Tibial nerve (tissue), 4 donors: ENCODE measurements at regions not wholly inside any gene's neighbourhood (a gene's known extent, or its start where the extent isn't known, plus 50 kb on each side); places are given as distances from the start of the nearest gene placed in this dataset.
"Not testable (repeated sequence)": the region's sequence is repeated elsewhere in the genome, so short reads cannot be mapped to it uniquely, and the experiment has no call there.

Experiments used
- DNase-seq, 2 donors: peaks; one replicate each; pipeline ENCODE4 v3.0.0-alpha.2; 2019; ENCODE audit warnings: low spot score in 2 of 2
- H3K27ac ChIP-seq, 4 donors: fragments of 200-600 bp; sonication (generic) in 3 of 4; one replicate each; pipeline ENCODE4 v1.5.1; 2017 to 2019; ENCODE audit warnings: mild to moderate bottlenecking in 1 of 4
- H3K27me3 ChIP-seq, 2 donors: fragments of 200-600 bp; sonication (generic) in 1 of 2; one replicate each; pipeline versions ENCODE4 v1.5.1 to v1.6.0; 2017 to 2019
- H3K36me3 ChIP-seq, 3 donors: fragments of 200-600 bp; sonication (generic); one replicate each; pipeline ENCODE4 v1.5.1; 2018 to 2019
- H3K4me1 ChIP-seq, 4 donors: fragments of 200-600 bp; sonication (generic) in 3 of 4; one replicate each; pipeline ENCODE4 v1.5.1; 2017 to 2019
- H3K4me3 ChIP-seq, 4 donors: fragments of 200-600 bp; sonication (generic) in 3 of 4; one replicate each; pipeline ENCODE4 v1.5.1; 2017 to 2019; ENCODE audit warnings: mild to moderate bottlenecking in 1 of 4, moderate library complexity in 1 of 4
- H3K9me3 ChIP-seq, 4 donors: fragments of 200-600 bp; sonication (generic) in 3 of 4; one replicate each; pipeline ENCODE4 v1.5.1; 2017 to 2019
- EP300 ChIP-seq, 2 donors: sonication (generic); formaldehyde crosslinking; IDR thresholded peaks; one replicate each; pipeline ENCODE4 v1.6.1; 2017; ENCODE audit warnings: antibody characterized with exemption in 2 of 2, mild to moderate bottlenecking in 1 of 2
- POLR2A ChIP-seq, 2 donors: fragments of 450-650 bp; IDR thresholded peaks; one replicate each; pipeline ENCODE4 v1.6.1; 2017; ENCODE audit warnings: antibody characterized with exemption in 2 of 2, mild to moderate bottlenecking in 2 of 2, moderate library complexity in 2 of 2
- WGBS, 2 donors: methylation state at CpG; one replicate each; pipeline ENCODE4 v1.1.5; 2018; 5-methylcytosine and 5-hydroxymethylcytosine counted together
- TF ChIP-seq, protein P1 (sequence below), 5 experiments: fragments of 200-600 bp in 3 of 5; fragments of 450-650 bp in 2 of 5; sonication (generic) in 3 of 5; IDR thresholded peaks; one replicate each; pipeline ENCODE4 v1.5.1; 2016 to 2019; ENCODE audit warnings: antibody characterized with exemption in 5 of 5, mild to moderate bottlenecking in 3 of 5, moderate library complexity in 2 of 5

DNA sequence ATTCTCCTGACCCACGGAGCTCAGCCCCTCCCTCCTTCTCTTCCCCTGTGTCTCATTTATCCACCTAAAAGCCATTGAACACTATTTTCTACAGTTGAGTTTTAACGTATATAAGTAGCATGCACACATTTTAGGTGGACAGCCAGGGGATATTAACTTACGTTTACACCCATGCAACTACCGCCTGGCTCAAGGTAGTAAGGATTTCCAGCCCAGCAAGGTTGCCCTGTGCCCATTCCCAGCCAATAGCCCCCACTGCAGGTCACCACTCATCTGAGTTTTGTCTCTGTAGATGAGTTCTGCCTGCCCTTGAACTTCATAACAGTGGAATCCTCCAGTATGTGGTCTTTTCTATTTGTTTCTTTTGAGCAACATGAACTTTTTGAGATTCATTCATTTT lies 65.4 kb downstream of the SMIM38 start:
- no peak for DNase-seq
- Histone ChIP-seq H3K4me3 (no peak overlapping the region), H3K9me3 (peaks cover 0 to 6% (median 0%) of the 10 kb centered on the region in 4 donors), H3K36me3 (no peaks in the 10 kb centered on the region), H3K4me1 (peaks cover 0 to 8% (median 0%) of the 10 kb centered on the region in 4 donors), H3K27ac (no peak overlapping the region), H3K27me3 (no peaks in the 10 kb centered on the region)
- TF ChIP-seq, protein P1, sequence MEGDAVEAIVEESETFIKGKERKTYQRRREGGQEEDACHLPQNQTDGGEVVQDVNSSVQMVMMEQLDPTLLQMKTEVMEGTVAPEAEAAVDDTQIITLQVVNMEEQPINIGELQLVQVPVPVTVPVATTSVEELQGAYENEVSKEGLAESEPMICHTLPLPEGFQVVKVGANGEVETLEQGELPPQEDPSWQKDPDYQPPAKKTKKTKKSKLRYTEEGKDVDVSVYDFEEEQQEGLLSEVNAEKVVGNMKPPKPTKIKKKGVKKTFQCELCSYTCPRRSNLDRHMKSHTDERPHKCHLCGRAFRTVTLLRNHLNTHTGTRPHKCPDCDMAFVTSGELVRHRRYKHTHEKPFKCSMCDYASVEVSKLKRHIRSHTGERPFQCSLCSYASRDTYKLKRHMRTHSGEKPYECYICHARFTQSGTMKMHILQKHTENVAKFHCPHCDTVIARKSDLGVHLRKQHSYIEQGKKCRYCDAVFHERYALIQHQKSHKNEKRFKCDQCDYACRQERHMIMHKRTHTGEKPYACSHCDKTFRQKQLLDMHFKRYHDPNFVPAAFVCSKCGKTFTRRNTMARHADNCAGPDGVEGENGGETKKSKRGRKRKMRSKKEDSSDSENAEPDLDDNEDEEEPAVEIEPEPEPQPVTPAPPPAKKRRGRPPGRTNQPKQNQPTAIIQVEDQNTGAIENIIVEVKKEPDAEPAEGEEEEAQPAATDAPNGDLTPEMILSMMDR (IDR thresholded peaks at IDR 0.05): no peak
- TF ChIP-seq POLR2A (IDR thresholded peaks at IDR 0.05) (no peak), EP300 (IDR thresholded peaks at IDR 0.05) (no peak)
- WGBS, 2 donors: 76 to 82% methylated on average over 4 of the region's 4 CpGs

DNA sequence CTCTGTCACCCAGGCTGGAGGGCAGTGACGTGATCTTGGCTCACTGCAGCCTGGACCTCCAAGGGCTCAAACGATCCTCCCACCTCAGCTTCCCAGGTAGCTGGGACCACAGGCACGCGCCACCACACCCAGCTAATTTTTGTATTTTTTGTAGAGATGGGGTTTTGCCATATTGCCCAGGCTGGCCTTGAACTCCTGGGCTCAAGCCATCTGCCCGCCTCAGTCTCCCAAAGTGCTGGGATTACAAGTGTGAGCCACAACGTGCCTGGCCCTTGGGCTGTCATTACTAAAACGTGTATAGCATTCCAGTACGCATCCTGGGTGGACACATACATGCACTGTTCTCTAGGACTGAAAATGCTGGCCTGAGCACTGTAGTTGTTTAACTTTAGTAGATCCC lies 65.9 kb downstream of the SMIM38 start:
- not testable (repeated sequence) for H3K4me3 ChIP-seq, H3K4me1 ChIP-seq, H3K27ac ChIP-seq, DNase-seq, H3K36me3 ChIP-seq, H3K27me3 ChIP-seq, H3K9me3 ChIP-seq
- 83 to 88% methylated on average over 8 of the region's 8 CpGs for WGBS, 2 donors

DNA sequence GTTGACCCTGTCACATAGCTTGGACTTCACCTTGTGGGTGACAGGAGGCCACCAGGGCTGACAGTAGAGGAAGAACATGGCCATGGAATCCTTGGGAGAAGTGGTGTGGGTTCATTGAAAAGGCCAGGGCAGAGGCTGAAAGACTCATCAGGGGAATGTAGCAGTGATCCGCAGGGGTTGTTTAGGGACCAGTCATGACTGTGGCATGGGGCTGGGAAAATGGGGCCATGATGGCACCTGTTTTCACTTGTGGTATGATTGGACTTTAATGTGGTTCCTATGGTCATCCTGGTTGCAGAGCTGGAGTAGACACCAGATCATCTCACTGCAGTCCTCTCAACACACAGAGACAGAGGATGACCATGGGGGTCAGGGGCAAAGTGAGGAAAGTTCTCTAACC lies 66.7 kb upstream of the MYEOV start:
- no peaks in the 10 kb centered on the region for H3K4me1 ChIP-seq
- H3K36me3 ChIP-seq: no peaks in the 10 kb centered on the region
- DNase-seq: no peak
- WGBS, 2 donors: 94 to 95% methylated on average over 1 of the region's 1 CpG
- H3K27ac ChIP-seq: no peak overlapping the region
- peaks cover 0 to 22% (median 0%) of the 10 kb centered on the region in 4 donors for H3K9me3 ChIP-seq
- H3K4me3 ChIP-seq: no peak overlapping the region
- TF ChIP-seq EP300 (IDR thresholded peaks at IDR 0.05) (no peak), POLR2A (IDR thresholded peaks at IDR 0.05) (no peak)
- TF ChIP-seq, protein P1 (IDR thresholded peaks at IDR 0.05): no peak
- no peaks in the 10 kb centered on the region for H3K27me3 ChIP-seq

DNA sequence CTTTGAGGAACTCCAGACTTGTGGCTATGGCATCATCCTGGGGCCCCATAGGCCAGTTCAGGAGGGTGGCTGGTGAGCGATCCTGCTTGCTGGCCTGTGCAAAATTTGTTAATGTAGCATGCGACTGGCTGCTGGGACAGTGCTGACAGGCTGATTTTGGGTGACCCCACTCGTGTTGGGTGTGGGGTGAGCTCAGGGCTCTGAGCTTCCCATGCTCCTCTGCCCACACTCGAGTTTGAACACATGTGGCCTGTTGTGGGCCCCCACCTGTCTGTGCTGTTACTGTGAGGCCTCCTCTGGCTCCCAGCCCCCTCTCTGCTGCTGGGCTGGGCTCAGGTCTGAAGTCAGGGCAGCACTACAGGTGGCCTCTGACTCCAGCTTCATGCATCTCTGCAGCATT lies 64.4 kb upstream of the MYEOV start:
- Histone ChIP-seq H3K27ac (no peak overlapping the region), H3K4me3 (no peak overlapping the region), H3K4me1 (no peaks in the 10 kb centered on the region), H3K36me3 (no peaks in the 10 kb centered on the region), H3K9me3 (peaks cover 0 to 22% (median 0%) of the 10 kb centered on the region in 4 donors), H3K27me3 (no peaks in the 10 kb centered on the region)
- no peak for DNase-seq
- TF ChIP-seq POLR2A (IDR thresholded peaks at IDR 0.05) (no peak), EP300 (IDR thresholded peaks at IDR 0.05) (no peak)
- TF ChIP-seq, protein P1 (IDR thresholded peaks at IDR 0.05): no peak
- WGBS, 2 donors: 80 to 89% methylated on average over 4 of the region's 4 CpGs

DNA sequence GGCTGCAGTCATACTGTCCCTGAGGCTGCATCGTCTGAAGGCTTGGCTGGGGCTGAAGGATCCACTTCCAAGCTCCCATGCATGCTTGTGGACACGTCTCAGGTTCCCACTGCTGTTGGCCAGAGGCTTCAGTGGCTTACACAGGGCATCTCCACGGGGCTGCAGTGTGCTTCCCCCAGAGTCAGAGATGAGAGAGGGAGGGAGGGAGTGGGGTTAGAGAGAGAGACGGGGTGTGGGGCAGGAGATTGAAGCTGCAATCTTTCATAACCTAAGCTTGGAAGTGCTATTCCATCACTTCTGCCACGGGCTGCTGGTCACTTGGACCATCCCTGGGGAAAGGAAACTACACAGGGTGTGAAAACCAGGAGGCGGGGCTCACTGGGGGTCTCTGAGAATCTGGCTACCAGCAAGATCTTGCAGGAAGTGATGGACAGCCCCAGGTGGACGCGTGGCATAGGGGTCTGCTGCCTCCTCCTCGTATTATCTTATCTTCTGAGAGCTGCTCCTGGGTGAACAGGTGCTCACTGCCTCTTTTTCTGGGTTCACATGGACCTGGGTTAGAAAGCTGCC lies 63.0 kb upstream of the MYEOV start:
- 76 to 87% methylated on average over 9 of the region's 9 CpGs for WGBS, 2 donors
- H3K4me1 ChIP-seq: no peaks in the 10 kb centered on the region
- H3K36me3 ChIP-seq: no peaks in the 10 kb centered on the region
- H3K27me3 ChIP-seq: no peaks in the 10 kb centered on the region
- H3K4me3 ChIP-seq: no peak overlapping the region
- H3K27ac ChIP-seq: no peak overlapping the region
- no peak for TF ChIP-seq POLR2A (IDR thresholded peaks at IDR 0.05)
- no peak for DNase-seq
- H3K9me3 ChIP-seq: peaks cover 0 to 18% (median 0%) of the 10 kb centered on the region in 4 donors

DNA sequence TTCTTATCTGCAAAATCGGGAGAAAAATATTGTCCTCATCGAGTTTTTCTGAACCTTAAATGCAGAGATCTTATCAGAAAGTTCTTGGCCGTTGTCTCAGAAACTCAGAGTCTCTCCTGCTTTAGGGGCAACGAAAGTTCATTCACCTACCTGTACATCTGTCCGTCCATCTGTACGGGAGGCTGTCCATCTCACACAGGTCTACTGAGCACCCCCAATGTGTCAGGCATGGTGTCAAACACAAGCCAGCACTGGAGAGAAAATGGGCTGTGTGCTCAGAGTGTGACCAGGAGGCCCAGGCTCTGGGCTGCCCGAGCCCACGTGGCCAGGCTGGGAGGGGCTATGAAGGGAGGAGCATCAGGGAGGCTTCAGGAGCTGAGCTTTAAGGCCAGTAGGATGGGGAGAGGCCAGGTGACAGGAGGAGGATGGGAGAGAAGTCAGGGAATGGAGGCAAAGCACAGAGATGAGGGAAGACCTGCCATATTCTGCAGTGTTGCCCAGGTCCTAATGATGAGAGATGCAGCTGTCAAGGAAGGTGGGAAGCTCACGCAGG lies 62.4 kb upstream of the MYEOV start:
- TF ChIP-seq, protein P1 (IDR thresholded peaks at IDR 0.05): no peak
- TF ChIP-seq POLR2A (IDR thresholded peaks at IDR 0.05): no peak
- TF ChIP-seq EP300 (IDR thresholded peaks at IDR 0.05): no peak
- Histone ChIP-seq H3K27ac (no peak overlapping the region), H3K27me3 (no peaks in the 10 kb centered on the region), H3K4me1 (no peaks in the 10 kb centered on the region), H3K9me3 (peaks cover 0 to 13% (median 0%) of the 10 kb centered on the region in 4 donors), H3K36me3 (no peaks in the 10 kb centered on the region), H3K4me3 (no peak overlapping the region)
- WGBS, 2 donors: 79 to 82% methylated on average over 9 of the region's 9 CpGs
- DNase-seq: no peak
